ENCODE measurements at regions not wholly inside any gene's neighbourhood (a gene's known extent, or its start where the extent isn't known, plus 50 kb on each side); places are given as distances from the start of the nearest gene placed in this dataset.

- Histone ChIP-seq H3K4me3 (no peak overlapping the region), H3K27me3 (no peaks in the 10 kb centered on the region), H3K36me3 (no peaks in the 10 kb centered on the region), H3K9me3 (no peaks in the 10 kb centered on the region), H3K27ac (no peak overlapping the region), H3K4me1 (no peaks in the 10 kb centered on the region)
- intact Hi-C loops (cut with DNase I) = no loop called here
- TF ChIP-seq CTCF (IDR thresholded peaks at IDR 0.05) = no peak
- no peak for TF ChIP-seq POLR2A (IDR thresholded peaks at IDR 0.05)
- no peak for TF ChIP-seq POLR2AphosphoS5 (IDR thresholded peaks at IDR 0.05; ENCODE audit: insufficient read depth in 1 of 2, low read depth in 1 of 2)
- DNase-seq (ENCODE audit: extremely low spot score in 2 of 2) = no peak
Observed at GRCh38 chr18:75945265-75945933, 517.9 kb upstream of the SMIM21 start.

- Histone ChIP-seq H3K4me3 (no peak overlapping the region), H3K27ac (no peak overlapping the region), H3K27me3 (no peaks in the 10 kb centered on the region), H3K36me3 (no peaks in the 10 kb centered on the region), H3K9me3 (no peaks in the 10 kb centered on the region), H3K4me1 (no peaks in the 10 kb centered on the region)
- TF ChIP-seq CTCF (IDR thresholded peaks at IDR 0.05) (no peak), POLR2A (IDR thresholded peaks at IDR 0.05) (no peak), POLR2AphosphoS5 (IDR thresholded peaks at IDR 0.05; ENCODE audit: insufficient read depth in 1 of 2, low read depth in 1 of 2) (no peak)
- DNase-seq (ENCODE audit: extremely low spot score in 2 of 2) = no peak
- intact Hi-C loops (cut with DNase I) = no loop called here
Observed at GRCh38 chr18:75937306-75937705, 509.8 kb upstream of the SMIM21 start.

- intact Hi-C loops (cut with DNase I) = no loop called here
Observed at GRCh38 chr18:75936862-75937261, 509.4 kb upstream of the SMIM21 start.

GRCh38 chr18:75931079-75931478, 503.6 kb upstream of the SMIM21 start:
- intact Hi-C loops (cut with DNase I) = no loop called here
- TF ChIP-seq POLR2AphosphoS5 (IDR thresholded peaks at IDR 0.05; ENCODE audit: insufficient read depth in 1 of 2, low read depth in 1 of 2) (no peak), POLR2A (IDR thresholded peaks at IDR 0.05) (no peak), CTCF (IDR thresholded peaks at IDR 0.05) (no peak)
- DNase-seq (ENCODE audit: extremely low spot score in 2 of 2) = no peak

More at GRCh38 chr18:75936862-75937261, 509.4 kb upstream of the SMIM21 start:
- H3K4me3 ChIP-seq = no peak overlapping the region
- TF ChIP-seq POLR2A (IDR thresholded peaks at IDR 0.05) (no peak), CTCF (IDR thresholded peaks at IDR 0.05) (no peak), POLR2AphosphoS5 (IDR thresholded peaks at IDR 0.05; ENCODE audit: insufficient read depth in 1 of 2, low read depth in 1 of 2) (no peak)
- no peak overlapping the region for H3K27ac ChIP-seq
- DNase-seq (ENCODE audit: extremely low spot score in 2 of 2) = no peak
- no peaks in the 10 kb centered on the region for H3K4me1 ChIP-seq
- H3K36me3 ChIP-seq = no peaks in the 10 kb centered on the region
- no peaks in the 10 kb centered on the region for H3K9me3 ChIP-seq
- no peaks in the 10 kb centered on the region for H3K27me3 ChIP-seq

GRCh38 chr18:75928706-75929105, 501.2 kb upstream of the SMIM21 start:
- intact Hi-C loops (cut with DNase I) = no loop called here

More at GRCh38 chr18:75931079-75931478, 503.6 kb upstream of the SMIM21 start:
- no peaks in the 10 kb centered on the region for H3K9me3 ChIP-seq
- H3K4me1 ChIP-seq = no peaks in the 10 kb centered on the region
- H3K27ac ChIP-seq = no peak overlapping the region
- no peaks in the 10 kb centered on the region for H3K36me3 ChIP-seq
- H3K4me3 ChIP-seq = no peak overlapping the region
- H3K27me3 ChIP-seq = no peaks in the 10 kb centered on the region

More at GRCh38 chr18:75928706-75929105, 501.2 kb upstream of the SMIM21 start:
- Histone ChIP-seq H3K36me3 (no peaks in the 10 kb centered on the region), H3K4me1 (no peaks in the 10 kb centered on the region), H3K9me3 (no peaks in the 10 kb centered on the region), H3K27me3 (no peaks in the 10 kb centered on the region), H3K27ac (no peak overlapping the region), H3K4me3 (no peak overlapping the region)
- TF ChIP-seq POLR2A (IDR thresholded peaks at IDR 0.05) (no peak), CTCF (IDR thresholded peaks at IDR 0.05) (no peak), POLR2AphosphoS5 (IDR thresholded peaks at IDR 0.05; ENCODE audit: insufficient read depth in 1 of 2, low read depth in 1 of 2) (no peak)
- DNase-seq (ENCODE audit: extremely low spot score in 2 of 2) = no peak
